ENCODE measurements at regions not wholly inside any gene's neighbourhood (a gene's known extent, or its start where the extent isn't known, plus 50 kb on each side); places are given as distances from the start of the nearest gene placed in this dataset.

- no peak overlapping the region for H3K4me3 ChIP-seq
- no peak overlapping the region for H3K27ac ChIP-seq
- TF ChIP-seq Cebpa-rat (IDR thresholded peaks at IDR 0.05), result no peak
- no peak overlapping the region for H3K9ac ChIP-seq
- H4K20me1 ChIP-seq, result no peaks in the 10 kb centered on the region
- H3K4me1 ChIP-seq, result peaks cover 11 to 31% (median 24%) of the 10 kb centered on the region in 10 experiments
- H3K36me3 ChIP-seq, result no peaks in the 10 kb centered on the region
- H3K4me2 ChIP-seq, result no peak overlapping the region
- peaks cover 11 to 25% (median 16%) of the 10 kb centered on the region in 11 experiments; a peak in 21 of 22 replicates for H3K9me3 ChIP-seq (replicated peaks in 1 of 11)
- no peaks in the 10 kb centered on the region for H3K27me3 ChIP-seq
These were observed 182.7 kb upstream of the ARG1 start for GRCh38 chr6:131390322-131390721.

GRCh38 chr6:131391116-131391515 is 181.9 kb upstream of the ARG1 start:
- Histone ChIP-seq H3K9me3 (replicated peaks in 1 of 11) (peaks cover 4 to 17% (median 8%) of the 10 kb centered on the region in 11 experiments; a peak in 20 of 22 replicates), H4K20me1 (no peaks in the 10 kb centered on the region), H3K27me3 (no peaks in the 10 kb centered on the region), H3K9ac (no peak overlapping the region), H3K4me2 (no peak overlapping the region), H3K36me3 (no peaks in the 10 kb centered on the region), H3K4me1 (peaks cover 11 to 31% (median 24%) of the 10 kb centered on the region in 10 experiments), H3K4me3 (no peak overlapping the region), H3K27ac (no peak overlapping the region)
- no peak for TF ChIP-seq Cebpa-rat (IDR thresholded peaks at IDR 0.05)

GRCh38 chr6:131393433-131393832 is 179.6 kb upstream of the ARG1 start:
- H3K9ac ChIP-seq, result no peak overlapping the region
- H3K27me3 ChIP-seq, result no peaks in the 10 kb centered on the region
- H3K27ac ChIP-seq, result no peak overlapping the region
- H3K4me1 ChIP-seq, result peaks cover 6 to 14% (median 7%) of the 10 kb centered on the region in 10 experiments
- H4K20me1 ChIP-seq, result no peaks in the 10 kb centered on the region
- peaks cover 0 to 12% (median 0%) of the 10 kb centered on the region in 11 experiments; a peak in 4 of 22 replicates for H3K9me3 ChIP-seq (replicated peaks in 1 of 11)
- H3K4me2 ChIP-seq, result no peak overlapping the region
- no peaks in the 10 kb centered on the region for H3K36me3 ChIP-seq
- H3K4me3 ChIP-seq, result no peak overlapping the region
- no peak for TF ChIP-seq Cebpa-rat (IDR thresholded peaks at IDR 0.05)

- no peaks in the 10 kb centered on the region for H3K27me3 ChIP-seq
- H4K20me1 ChIP-seq, result no peaks in the 10 kb centered on the region
- H3K4me2 ChIP-seq, result no peak overlapping the region
- H3K9me3 ChIP-seq (replicated peaks in 1 of 11), result peaks cover 0 to 12% (median 0%) of the 10 kb centered on the region in 11 experiments; a peak in 4 of 22 replicates
- no peak for TF ChIP-seq Cebpa-rat (IDR thresholded peaks at IDR 0.05)
- no peak overlapping the region for H3K27ac ChIP-seq
- H3K36me3 ChIP-seq, result no peaks in the 10 kb centered on the region
- H3K9ac ChIP-seq, result no peak overlapping the region
- no peak overlapping the region for H3K4me3 ChIP-seq
- H3K4me1 ChIP-seq, result peaks cover 0 to 7% (median 0%) of the 10 kb centered on the region in 10 experiments; a peak in 2 of 20 replicates
These were observed 178.1 kb upstream of the ARG1 start for GRCh38 chr6:131394768-131395432.

GRCh38 chr6:131398176-131398575 is 174.8 kb upstream of the ARG1 start:
- no peak overlapping the region for H3K27ac ChIP-seq
- no peaks in the 10 kb centered on the region for H3K36me3 ChIP-seq
- no peak overlapping the region for H3K4me2 ChIP-seq
- no peaks in the 10 kb centered on the region for H3K27me3 ChIP-seq
- H4K20me1 ChIP-seq, result no peaks in the 10 kb centered on the region
- no peak for TF ChIP-seq Cebpa-rat (IDR thresholded peaks at IDR 0.05)
- no peak overlapping the region for H3K9ac ChIP-seq
- H3K9me3 ChIP-seq (replicated peaks in 1 of 11), result peaks cover 0 to 21% (median 9%) of the 10 kb centered on the region in 11 experiments; a peak in 12 of 22 replicates
- H3K4me3 ChIP-seq, result no peak overlapping the region
- H3K4me1 ChIP-seq, result peaks cover 0 to 17% (median 0%) of the 10 kb centered on the region in 10 experiments; a peak in 3 of 20 replicates

GRCh38 chr6:131399433-131399832 is 173.6 kb upstream of the ARG1 start:
- Histone ChIP-seq H3K36me3 (no peaks in the 10 kb centered on the region), H4K20me1 (no peaks in the 10 kb centered on the region), H3K9ac (no peak overlapping the region), H3K27ac (no peak overlapping the region), H3K4me3 (no peak overlapping the region), H3K27me3 (no peaks in the 10 kb centered on the region), H3K4me1 (peaks cover 0 to 17% (median 0%) of the 10 kb centered on the region in 10 experiments; a peak in 3 of 20 replicates), H3K9me3 (replicated peaks in 1 of 11) (peaks cover 0 to 17% (median 9%) of the 10 kb centered on the region in 11 experiments; a peak in 10 of 22 replicates), H3K4me2 (peak overlapping the region in 3 of 11 experiments; percentile 8 to 42 (median 15); a peak in 4 of 22 replicates)
- no peak for TF ChIP-seq Cebpa-rat (IDR thresholded peaks at IDR 0.05)

GRCh38 chr6:131400054-131400778 is 172.8 kb upstream of the ARG1 start:
- H3K36me3 ChIP-seq, result no peaks in the 10 kb centered on the region
- H3K27me3 ChIP-seq, result no peaks in the 10 kb centered on the region
- peaks cover 0 to 17% (median 0%) of the 10 kb centered on the region in 10 experiments; a peak in 3 of 20 replicates for H3K4me1 ChIP-seq
- peaks cover 0 to 17% (median 9%) of the 10 kb centered on the region in 11 experiments; a peak in 10 of 22 replicates for H3K9me3 ChIP-seq (replicated peaks in 1 of 11)
- TF ChIP-seq Cebpa-rat (IDR thresholded peaks at IDR 0.05), result no peak
- H3K4me2 ChIP-seq, result peak overlapping the region in 3 of 11 experiments; percentile 0 to 42 (median 15); a peak in 3 of 22 replicates
- H3K4me3 ChIP-seq, result no peak overlapping the region
- H3K9ac ChIP-seq, result no peak overlapping the region
- H3K27ac ChIP-seq, result no peak overlapping the region
- no peaks in the 10 kb centered on the region for H4K20me1 ChIP-seq

GRCh38 chr6:131400779-131401496 is 172.1 kb upstream of the ARG1 start:
- H3K4me2 ChIP-seq, result peak overlapping the region in 2 of 11 experiments; percentile 0 to 3; a peak in 1 of 22 replicates
- H3K27me3 ChIP-seq, result no peaks in the 10 kb centered on the region
- no peaks in the 10 kb centered on the region for H3K36me3 ChIP-seq
- peaks cover 0 to 17% (median 0%) of the 10 kb centered on the region in 10 experiments; a peak in 3 of 20 replicates for H3K4me1 ChIP-seq
- H3K9ac ChIP-seq, result no peak overlapping the region
- H4K20me1 ChIP-seq, result no peaks in the 10 kb centered on the region
- no peak overlapping the region for H3K4me3 ChIP-seq
- TF ChIP-seq Cebpa-rat (IDR thresholded peaks at IDR 0.05), result no peak
- H3K27ac ChIP-seq, result no peak overlapping the region
- H3K9me3 ChIP-seq (replicated peaks in 1 of 11), result peaks cover 0 to 17% (median 9%) of the 10 kb centered on the region in 11 experiments; a peak in 10 of 22 replicates

GRCh38 chr6:131408811-131409210 is 164.2 kb upstream of the ARG1 start:
- H3K4me1 ChIP-seq, result no peaks in the 10 kb centered on the region
- no peaks in the 10 kb centered on the region for H3K27me3 ChIP-seq
- H3K4me3 ChIP-seq, result no peak overlapping the region
- TF ChIP-seq Cebpa-rat (IDR thresholded peaks at IDR 0.05), result no peak
- peaks cover 15 to 25% (median 17%) of the 10 kb centered on the region in 11 experiments for H3K9me3 ChIP-seq (replicated peaks in 1 of 11)
- no peak overlapping the region for H3K9ac ChIP-seq
- H3K36me3 ChIP-seq, result 0 out of 22 replicates have a peak, but pooled peaks cover 0 to 5% (median 0%) of the 10 kb centered on the region in 11 experiments
- H4K20me1 ChIP-seq, result no peaks in the 10 kb centered on the region
- H3K27ac ChIP-seq, result no peak overlapping the region
- H3K4me2 ChIP-seq, result no peak overlapping the region
